Tibial artery (tissue), 4 donors: ENCODE measurements at regions not wholly inside any gene's neighbourhood (a gene's known extent, or its start where the extent isn't known, plus 50 kb on each side); places are given as distances from the start of the nearest gene placed in this dataset.

Experiments
- DNase-seq, 2 donors: peaks; one replicate each; pipeline ENCODE4 v3.0.0-alpha.2; 2019
- H3K27ac ChIP-seq, 2 donors: fragments of 200-600 bp; sonication (generic) in 1 of 2; 1 replicate in 1 of 2; 2 replicates in 1 of 2; pipeline ENCODE4 v1.5.1; 2018 to 2019; ENCODE audit warnings: mild to moderate bottlenecking in 1 of 2
- H3K27me3 ChIP-seq, 2 donors: fragments of 200-600 bp; sonication (generic) in 1 of 2; one replicate each; pipeline versions ENCODE4 v1.5.1 to v1.6.0; 2016 to 2019
- H3K36me3 ChIP-seq, 3 donors: fragments of 200-600 bp; sonication (generic) in 2 of 3; one replicate each; pipeline ENCODE4 v1.5.1; 2016 to 2019; ENCODE audit warnings: mild to moderate bottlenecking in 2 of 3
- H3K4me1 ChIP-seq, 4 donors: fragments of 200-600 bp; sonication (generic) in 2 of 4; 1 replicate in 3 of 4; 2 replicates in 1 of 4; pipeline ENCODE4 v1.5.1; 2016 to 2019
- H3K4me3 ChIP-seq, 2 donors: fragments of 200-600 bp; sonication (generic) in 1 of 2; 1 replicate in 1 of 2; 2 replicates in 1 of 2; pipeline ENCODE4 v1.5.1; 2018 to 2019; ENCODE audit warnings: mild to moderate bottlenecking in 2 of 2
- H3K9me3 ChIP-seq, 3 donors: fragments of 200-600 bp; sonication (generic) in 1 of 3; one replicate each; pipeline ENCODE4 v1.5.1; 2016 to 2019
- CTCF ChIP-seq, 2 experiments: fragments of 200-600 bp in 1 of 2; fragments of 450-650 bp in 1 of 2; IDR thresholded peaks; one replicate each; pipeline ENCODE4 v1.5.1; 2017 to 2019; ENCODE audit warnings: antibody characterized with exemption in 2 of 2, mild to moderate bottlenecking in 1 of 2, moderate library complexity in 1 of 2
- intact Hi-C: fragments of 100-400 bp; cut with DNase I; formaldehyde crosslinking; loops from one replicate; pipeline ENCODE4 v1.15.0; 2023; ENCODE audit warnings: low total_unique reads

GRCh38 chr13:74860789-74861188 is 621.2 kb downstream of the TBC1D4 start:
- no peak for TF ChIP-seq CTCF (IDR thresholded peaks at IDR 0.05)
- no peak for DNase-seq
- Histone ChIP-seq H3K9me3 (peaks cover 0 to 8% (median 0%) of the 10 kb centered on the region in 3 donors), H3K27ac (no peak overlapping the region), H3K4me1 (no peaks in the 10 kb centered on the region), H3K36me3 (no peaks in the 10 kb centered on the region), H3K4me3 (no peak overlapping the region), H3K27me3 (no peaks in the 10 kb centered on the region)
- intact Hi-C loops = no loop called here

GRCh38 chr13:74850893-74851292 is 631.1 kb downstream of the TBC1D4 start:
- H3K4me1 ChIP-seq = no peaks in the 10 kb centered on the region
- no peak overlapping the region for H3K27ac ChIP-seq
- no peaks in the 10 kb centered on the region for H3K27me3 ChIP-seq
- TF ChIP-seq CTCF (IDR thresholded peaks at IDR 0.05) = no peak
- no peak for DNase-seq
- H3K36me3 ChIP-seq = no peaks in the 10 kb centered on the region
- intact Hi-C loops = no loop called here
- H3K4me3 ChIP-seq = no peak overlapping the region
- peaks cover 0 to 14% (median 14%) of the 10 kb centered on the region in 3 donors for H3K9me3 ChIP-seq

- Histone ChIP-seq H3K27ac (no peak overlapping the region), H3K4me1 (no peaks in the 10 kb centered on the region), H3K27me3 (no peaks in the 10 kb centered on the region), H3K9me3 (peaks cover 0 to 14% (median 14%) of the 10 kb centered on the region in 3 donors), H3K36me3 (no peaks in the 10 kb centered on the region), H3K4me3 (no peak overlapping the region)
- no peak for DNase-seq
- TF ChIP-seq CTCF (IDR thresholded peaks at IDR 0.05) = no peak
- intact Hi-C loops = no loop called here
Measured at GRCh38 chr13:74847966-74848365, 634.0 kb downstream of the TBC1D4 start.

- H3K4me3 ChIP-seq = no peak overlapping the region
- no peak for DNase-seq
- no peaks in the 10 kb centered on the region for H3K27me3 ChIP-seq
- H3K9me3 ChIP-seq = peaks cover 0 to 14% (median 14%) of the 10 kb centered on the region in 3 donors
- intact Hi-C loops = no loop called here
- no peaks in the 10 kb centered on the region for H3K36me3 ChIP-seq
- no peak for TF ChIP-seq CTCF (IDR thresholded peaks at IDR 0.05)
- no peak overlapping the region for H3K27ac ChIP-seq
- no peaks in the 10 kb centered on the region for H3K4me1 ChIP-seq
Measured at GRCh38 chr13:74845806-74846205, 636.2 kb downstream of the TBC1D4 start.

GRCh38 chr13:74841651-74842050 is 640.3 kb downstream of the TBC1D4 start:
- Histone ChIP-seq H3K27ac (no peak overlapping the region), H3K9me3 (no peaks in the 10 kb centered on the region), H3K36me3 (no peaks in the 10 kb centered on the region), H3K27me3 (no peaks in the 10 kb centered on the region), H3K4me1 (no peaks in the 10 kb centered on the region), H3K4me3 (no peak overlapping the region)
- no peak for DNase-seq
- TF ChIP-seq CTCF (IDR thresholded peaks at IDR 0.05) = no peak
- intact Hi-C loops = no loop called here

GRCh38 chr13:74841123-74841522 is 640.8 kb downstream of the TBC1D4 start:
- intact Hi-C loops = no loop called here
- H3K27me3 ChIP-seq = no peaks in the 10 kb centered on the region
- no peaks in the 10 kb centered on the region for H3K4me1 ChIP-seq
- no peaks in the 10 kb centered on the region for H3K9me3 ChIP-seq
- no peaks in the 10 kb centered on the region for H3K36me3 ChIP-seq
- H3K27ac ChIP-seq = no peak overlapping the region
- no peak overlapping the region for H3K4me3 ChIP-seq
- no peak for TF ChIP-seq CTCF (IDR thresholded peaks at IDR 0.05)
- no peak for DNase-seq
